ENCODE measurements at regions not wholly inside any gene's neighbourhood (a gene's known extent, or its start where the extent isn't known, plus 50 kb on each side); places are given as distances from the start of the nearest gene placed in this dataset.
A peak's percentile ranks its signal among the peaks of the same experiment; 100 is the strongest.

- intact Hi-C loops (cut with DNase I), result no loop called here
- Histone ChIP-seq H3K27ac (peak overlapping the region; percentile 11 to 68 (median 38)), H3K4me3 (no peak overlapping the region), H3K27me3 (no peaks in the 10 kb centered on the region), H3K9me3 (no peaks in the 10 kb centered on the region), H3K36me3 (no peaks in the 10 kb centered on the region), H3K4me1 (peaks cover 10 to 23% (median 20%) of the 10 kb centered on the region in 3 donors)
- FAIRE-seq (no peak), DNase-seq (no peak), ATAC-seq (peak in 3 of 4 donors; percentile 25 to 56 (median 37))
- 25 to 33% methylated on average over 2 of the region's 2 CpGs for WGBS, 2 donors
- peak in 1 of 4 donors; percentile 5 for TF ChIP-seq CTCF (IDR thresholded peaks at IDR 0.05)
Measured at GRCh38 chr2:220278022-220278421, 650.6 kb downstream of the SLC4A3 start.

GRCh38 chr2:220279372-220279771 lies 651.9 kb downstream of the SLC4A3 start:
- no peak for TF ChIP-seq CTCF (IDR thresholded peaks at IDR 0.05)
- H3K4me1 ChIP-seq, result peaks cover 6 to 18% (median 16%) of the 10 kb centered on the region in 3 donors
- H3K27me3 ChIP-seq, result no peaks in the 10 kb centered on the region
- DNase-seq, result no peak
- H3K4me3 ChIP-seq, result no peak overlapping the region
- H3K9me3 ChIP-seq, result no peaks in the 10 kb centered on the region
- H3K27ac ChIP-seq, result no peak overlapping the region
- H3K36me3 ChIP-seq, result no peaks in the 10 kb centered on the region
- no peak for FAIRE-seq
- intact Hi-C loops (cut with DNase I), result no loop called here
- WGBS, 2 donors, result 88 to 96% methylated on average over 2 of the region's 2 CpGs
- no peak for ATAC-seq

- Histone ChIP-seq H3K36me3 (no peaks in the 10 kb centered on the region), H3K27ac (no peak overlapping the region), H3K27me3 (no peaks in the 10 kb centered on the region), H3K4me3 (no peak overlapping the region), H3K4me1 (peaks cover 6 to 18% (median 16%) of the 10 kb centered on the region in 3 donors), H3K9me3 (no peaks in the 10 kb centered on the region)
- intact Hi-C loops (cut with DNase I), result no loop called here
- ATAC-seq (no peak), FAIRE-seq (no peak), DNase-seq (no peak)
- no peak for TF ChIP-seq CTCF (IDR thresholded peaks at IDR 0.05)
Measured at GRCh38 chr2:220279840-220280239, 652.4 kb downstream of the SLC4A3 start.

- intact Hi-C loops (cut with DNase I), result no loop called here
- ATAC-seq, result no peak
- Histone ChIP-seq H3K27ac (no peak overlapping the region), H3K4me1 (peaks cover 6 to 18% (median 16%) of the 10 kb centered on the region in 3 donors), H3K27me3 (no peaks in the 10 kb centered on the region), H3K36me3 (no peaks in the 10 kb centered on the region), H3K9me3 (no peaks in the 10 kb centered on the region), H3K4me3 (no peak overlapping the region)
- DNase-seq, result no peak
- no peak for FAIRE-seq
- 82 to 89% methylated on average over 4 of the region's 4 CpGs for WGBS, 2 donors
- TF ChIP-seq CTCF (IDR thresholded peaks at IDR 0.05), result no peak
Measured at GRCh38 chr2:220280736-220281135, 653.3 kb downstream of the SLC4A3 start.

GRCh38 chr2:220281771-220282170 lies 654.3 kb downstream of the SLC4A3 start:
- intact Hi-C loops (cut with DNase I), result no loop called here
- H3K4me1 ChIP-seq, result peaks cover 4 to 15% (median 11%) of the 10 kb centered on the region in 3 donors

More at GRCh38 chr2:220281771-220282170, 654.3 kb downstream of the SLC4A3 start:
- FAIRE-seq, result no peak
- Histone ChIP-seq H3K4me3 (no peak overlapping the region), H3K27me3 (no peaks in the 10 kb centered on the region), H3K36me3 (no peaks in the 10 kb centered on the region), H3K9me3 (no peaks in the 10 kb centered on the region), H3K27ac (no peak overlapping the region)
- no peak for ATAC-seq
- no peak for DNase-seq
- 89 to 91% methylated on average over 1 of the region's 1 CpG for WGBS, 2 donors
- no peak for TF ChIP-seq CTCF (IDR thresholded peaks at IDR 0.05)

Measured in pancreas (tissue), 10 donors.